Fibroblast of peridontal ligament (primary cell): ENCODE measurements at regions not wholly inside any gene's neighbourhood (a gene's known extent, or its start where the extent isn't known, plus 50 kb on each side); places are given as distances from the start of the nearest gene placed in this dataset.
"Not testable (repeated sequence)": the region's sequence is repeated elsewhere in the genome, so short reads cannot be mapped to it uniquely, and the experiment has no call there.

Source experiments
- DNase-seq: peaks from one replicate; pipeline ENCODE4 v3.0.0-alpha.2; 2010; ENCODE audit errors: extremely low read depth

DNA sequence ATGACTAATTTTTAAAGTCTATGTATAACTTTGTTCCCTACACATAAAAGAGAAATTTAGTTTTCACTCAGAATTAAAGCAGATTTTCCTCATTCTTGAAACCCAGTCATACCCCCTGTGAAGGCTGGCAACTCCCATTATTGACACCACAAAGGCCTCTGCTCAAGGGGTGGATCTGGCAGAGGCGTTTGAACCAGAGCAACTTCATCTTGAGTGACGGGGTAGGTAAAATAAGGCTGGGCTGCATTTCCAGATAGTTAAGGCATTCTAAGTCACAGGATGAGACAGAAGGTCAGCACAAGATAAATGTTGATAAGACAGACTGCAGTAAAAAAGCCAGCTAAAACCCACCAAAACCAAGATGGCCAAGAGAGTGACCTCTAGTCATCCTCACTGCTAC, 177.2 kb upstream of the OR13F1 start:
- no peak for DNase-seq

DNA sequence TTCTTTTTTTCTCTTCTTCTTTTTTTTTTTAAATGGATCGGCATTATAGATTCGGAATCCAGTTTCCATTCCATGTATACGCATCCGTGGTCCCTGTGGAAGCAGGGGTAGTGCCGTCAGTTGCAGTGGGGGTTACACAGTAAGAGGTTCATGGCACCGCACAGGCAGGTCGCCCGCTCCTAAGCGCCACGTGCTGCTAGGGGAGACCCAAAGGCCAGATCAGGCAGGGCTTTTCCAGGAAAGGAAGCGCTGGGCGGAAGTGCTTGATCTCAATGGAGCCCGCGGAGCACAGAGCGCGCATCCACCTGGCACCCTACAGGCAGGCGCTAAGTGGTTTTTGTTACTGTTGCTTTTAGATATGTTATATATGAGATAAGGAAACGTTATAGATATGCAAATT, 174.8 kb upstream of the OR13F1 start:
- no peak for DNase-seq

DNA sequence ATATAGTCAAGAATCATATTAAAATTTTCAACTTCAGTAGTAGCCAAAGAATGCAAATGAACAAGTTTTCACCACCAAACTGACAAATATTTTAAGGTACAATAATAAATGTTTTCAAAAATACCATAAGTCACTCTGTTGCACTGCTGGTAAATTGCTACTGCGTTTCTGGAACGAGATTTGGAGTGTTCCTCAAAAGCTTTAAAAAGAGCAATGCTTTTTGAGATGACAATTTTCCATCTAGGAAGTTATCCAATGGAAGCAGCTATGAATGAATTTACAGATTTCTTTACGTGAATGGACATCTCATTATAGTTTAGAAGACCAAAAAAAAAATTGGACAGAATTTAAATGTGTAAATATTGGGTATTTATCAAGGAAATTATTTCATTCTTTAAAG, 173.2 kb upstream of the OR13F1 start:
- no peak for DNase-seq

DNA sequence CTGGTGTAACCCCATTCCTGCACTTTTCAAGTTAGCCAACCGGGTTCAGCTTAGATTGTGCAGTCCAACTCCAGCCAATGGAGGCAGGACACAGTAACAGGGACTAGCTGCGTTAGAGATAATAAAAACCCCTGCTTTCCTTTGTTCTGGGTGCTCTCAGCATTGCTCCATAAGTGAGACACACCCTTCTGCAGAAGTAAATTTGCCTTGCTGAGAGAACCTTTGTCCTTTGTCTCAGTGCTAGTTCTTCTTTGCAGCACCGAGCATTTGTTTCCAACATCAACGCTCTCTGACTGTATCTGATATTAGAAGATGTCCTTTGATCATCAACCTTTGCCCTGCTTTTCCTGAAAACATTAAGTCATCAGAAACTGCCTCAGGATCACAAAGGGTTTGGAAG, 169.5 kb upstream of the OR13F1 start:
- DNase-seq = no peak

DNA sequence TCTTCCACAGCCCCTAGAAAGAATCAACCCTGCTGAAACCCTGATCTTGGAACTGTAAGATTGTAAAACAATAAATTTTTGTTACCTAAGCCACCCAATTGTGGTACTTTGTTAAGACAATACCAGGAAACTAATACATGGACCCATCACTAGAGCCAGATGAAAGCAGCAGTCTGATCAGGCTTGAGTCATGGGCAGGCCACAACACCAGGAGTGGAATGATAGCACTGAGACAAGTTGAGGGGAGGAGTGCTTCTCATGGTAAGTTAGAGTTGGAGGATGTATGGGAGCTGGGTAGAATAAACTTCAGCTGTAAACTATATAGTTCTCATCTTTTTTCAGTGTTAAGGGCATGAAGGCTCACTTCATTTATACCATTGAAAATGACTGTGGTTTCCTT, 164.4 kb upstream of the OR13F1 start:
- no peak for DNase-seq

DNA sequence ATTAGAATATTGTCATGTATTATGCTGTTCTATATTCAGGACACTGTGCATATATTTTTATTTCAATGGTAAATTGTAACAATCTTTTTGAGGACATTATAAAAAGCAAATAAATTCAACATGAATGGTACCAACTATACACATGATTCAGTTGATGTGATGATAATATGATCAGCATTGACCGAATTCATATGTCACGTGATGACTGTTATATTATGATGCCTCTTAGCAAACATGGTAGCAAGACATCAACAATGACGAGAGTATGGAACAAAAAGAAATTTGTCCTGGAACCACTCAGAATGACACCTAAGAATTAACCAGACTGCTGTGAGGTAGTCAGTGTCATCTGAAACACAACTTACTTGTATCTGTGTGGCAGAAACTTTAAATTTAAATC, 161.5 kb upstream of the OR13F1 start:
- DNase-seq = no peak

DNA sequence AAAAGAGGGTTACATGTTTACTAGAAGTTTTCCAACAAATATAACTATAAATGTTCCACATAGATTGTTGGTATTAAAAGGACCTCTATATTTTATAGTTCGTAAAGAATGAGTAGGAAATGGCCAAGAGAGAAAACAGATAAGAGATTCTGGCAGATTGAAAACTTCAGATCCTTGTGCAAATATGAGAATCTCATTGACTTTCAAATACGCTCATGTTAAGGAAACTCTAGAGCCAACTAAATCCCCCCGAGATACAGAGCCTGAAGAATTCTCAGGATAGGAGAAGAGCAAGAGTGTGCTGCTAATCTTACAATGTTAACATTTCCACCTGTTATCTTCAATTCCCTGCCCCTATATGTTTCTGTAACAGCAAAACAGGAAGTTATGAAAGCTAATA, 159.0 kb upstream of the OR13F1 start:
- no peak for DNase-seq

DNA sequence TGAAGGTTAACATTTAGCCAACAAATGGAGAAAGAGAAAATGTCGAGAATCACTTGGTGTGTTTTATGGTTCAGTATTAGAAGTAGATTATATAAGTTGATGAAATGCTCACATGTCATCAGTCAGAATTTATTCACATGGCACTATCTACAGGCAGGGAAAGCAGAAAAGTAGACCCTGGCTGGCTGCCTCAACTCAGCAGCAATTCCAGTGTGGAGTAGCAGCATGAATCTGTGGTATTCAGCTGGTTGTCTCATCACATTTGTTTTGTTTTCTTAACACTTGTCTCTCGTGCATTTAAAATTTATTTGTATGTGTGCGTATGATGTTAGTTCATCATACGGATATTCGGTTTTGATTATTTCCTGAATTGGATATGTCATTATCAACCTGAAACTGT, 153.5 kb upstream of the OR13F1 start:
- no peak for DNase-seq

DNA sequence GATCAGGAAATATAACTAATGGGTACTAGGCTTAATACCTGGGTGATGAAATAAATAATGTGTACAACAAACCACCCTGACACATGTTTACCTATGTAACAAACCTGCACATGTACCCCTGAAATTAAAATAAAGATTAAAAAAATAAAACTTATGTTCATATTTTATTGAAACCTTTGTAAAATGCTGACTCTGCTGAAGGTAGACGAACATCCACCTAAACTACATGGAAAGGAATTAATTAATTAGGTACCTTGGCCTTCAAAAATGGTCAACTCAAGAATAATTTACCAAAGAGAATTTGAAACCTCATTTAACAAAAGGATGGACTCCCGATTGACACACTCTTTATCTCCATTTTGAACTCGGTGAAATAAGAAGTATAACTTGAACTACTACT, 152.3 kb upstream of the OR13F1 start:
- DNase-seq = no peak

DNA sequence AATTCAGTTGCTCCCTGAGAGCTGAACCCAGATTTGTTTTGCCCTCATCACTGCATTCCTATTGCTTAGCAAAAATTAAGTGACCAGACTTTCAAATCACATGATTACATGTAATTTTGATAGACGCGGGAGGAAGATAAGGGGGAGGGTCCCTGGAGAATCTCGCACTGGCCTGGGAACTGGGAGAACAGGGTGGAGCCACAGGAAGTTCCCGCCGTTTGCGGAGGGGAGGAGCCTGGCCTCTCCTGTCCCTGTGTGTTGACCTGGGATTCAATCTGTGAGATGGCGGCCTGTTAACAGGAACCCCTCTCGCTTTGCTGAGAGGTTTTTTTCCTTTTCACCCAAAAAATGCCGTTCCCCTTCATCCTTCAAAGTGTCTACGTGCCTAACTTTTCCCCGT, 142.9 kb upstream of the OR13F1 start:
- DNase-seq = no peak

DNA sequence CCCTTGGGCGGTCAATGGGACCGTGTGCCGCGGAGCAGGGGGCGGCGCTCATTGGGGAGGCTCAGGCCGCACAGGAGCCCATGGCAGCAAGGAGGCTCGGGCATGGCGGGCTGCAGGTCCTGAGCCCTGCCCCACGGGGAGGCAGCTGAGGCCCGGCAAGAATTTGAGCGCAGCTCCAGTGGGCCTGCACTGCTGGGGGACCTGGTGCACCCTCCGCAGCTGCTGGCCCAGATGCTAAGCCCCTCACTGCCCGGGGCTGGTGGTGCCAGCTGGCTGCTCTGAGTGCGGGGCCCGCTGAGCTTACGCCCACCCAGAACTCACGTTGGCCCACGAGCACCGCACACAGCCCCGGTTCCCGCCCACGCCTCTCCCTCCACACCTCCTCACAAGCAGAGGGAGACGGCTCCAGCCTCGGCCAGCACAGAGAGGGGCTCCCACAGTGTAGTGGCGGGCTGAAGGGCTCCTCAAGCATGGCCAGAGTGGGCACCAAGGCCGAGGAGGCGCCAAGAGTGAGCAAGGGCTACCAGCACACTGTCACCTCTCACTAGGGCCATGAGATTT, 141.1 kb upstream of the OR13F1 start:
- DNase-seq = no peak

DNA sequence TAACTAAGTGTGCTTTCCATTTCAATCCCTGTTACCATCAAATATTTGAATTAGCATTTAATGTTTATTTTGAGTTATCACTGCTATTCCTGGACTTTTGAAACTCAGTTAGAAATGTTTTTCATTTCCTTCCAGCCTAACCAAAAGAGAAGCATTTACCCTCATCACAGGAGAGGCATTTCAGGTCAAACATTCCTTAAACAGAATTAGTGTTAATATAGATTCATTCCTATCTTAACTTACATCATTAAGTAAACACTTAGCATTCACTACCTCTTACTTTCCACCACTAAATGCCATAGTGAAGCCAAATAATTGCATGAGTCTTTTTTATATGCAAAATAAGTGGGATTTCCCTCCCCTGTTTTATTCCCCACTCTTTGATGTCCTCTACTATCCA, 136.6 kb upstream of the OR13F1 start:
- no peak for DNase-seq

DNA sequence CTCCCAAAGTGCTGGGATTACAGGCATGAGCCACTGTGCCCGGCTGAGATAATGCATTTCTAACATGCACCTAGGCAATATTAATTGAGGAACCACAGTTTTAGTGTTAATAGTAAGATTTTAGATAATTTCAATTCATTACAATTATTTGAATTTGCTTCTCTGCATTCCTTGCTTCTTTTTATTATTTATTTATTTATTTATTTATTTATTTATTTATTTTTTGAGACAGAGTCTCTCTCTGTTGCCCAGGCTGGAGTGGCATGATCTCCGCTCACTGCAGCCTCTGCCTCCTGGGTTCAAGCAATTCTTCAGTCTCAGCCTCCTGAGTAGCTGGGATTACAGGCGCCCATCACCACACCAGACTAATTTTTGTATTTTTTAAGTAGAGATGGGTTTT, 135.7 kb upstream of the OR13F1 start:
- DNase-seq = not testable (repeated sequence)

DNA sequence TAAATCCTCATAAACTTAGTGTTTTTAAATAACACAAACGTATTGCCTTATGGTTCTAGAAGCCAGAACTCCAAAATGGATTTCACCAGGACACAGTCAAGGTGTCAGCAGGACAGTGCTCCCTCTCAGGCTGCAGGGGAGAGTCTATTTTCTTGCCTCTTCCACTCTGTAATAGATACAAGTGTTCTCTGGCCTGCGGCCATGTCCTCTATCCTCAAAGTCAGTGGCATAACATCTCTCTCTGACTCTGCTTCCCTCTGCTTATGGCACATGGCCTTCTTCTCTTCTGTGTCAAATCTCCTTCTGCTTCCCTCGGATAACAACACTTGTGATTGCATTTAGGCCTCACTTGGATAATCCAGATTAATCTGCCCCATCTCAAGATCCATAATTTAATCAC, 129.4 kb upstream of the OR13F1 start:
- no peak for DNase-seq

DNA sequence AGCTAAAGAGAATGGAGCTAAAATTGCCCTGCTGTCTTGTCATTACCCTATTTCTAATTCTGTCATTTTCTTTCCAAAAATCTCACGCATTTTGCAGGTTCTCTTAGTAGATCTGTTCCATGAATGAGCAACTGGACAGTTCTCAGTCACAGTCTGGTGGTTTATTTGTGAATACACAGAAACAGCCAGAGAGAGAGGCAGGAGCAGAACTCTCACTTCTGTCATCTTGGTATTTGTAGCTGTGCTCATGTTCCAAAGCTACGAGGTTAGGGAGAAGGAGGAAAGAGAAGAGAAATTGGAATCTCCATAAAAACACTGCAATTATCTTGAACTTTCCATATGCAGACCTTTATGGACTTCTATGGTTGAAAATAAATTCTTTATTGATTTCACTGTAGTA, 118.0 kb upstream of the OR13F1 start:
- DNase-seq = no peak

DNA sequence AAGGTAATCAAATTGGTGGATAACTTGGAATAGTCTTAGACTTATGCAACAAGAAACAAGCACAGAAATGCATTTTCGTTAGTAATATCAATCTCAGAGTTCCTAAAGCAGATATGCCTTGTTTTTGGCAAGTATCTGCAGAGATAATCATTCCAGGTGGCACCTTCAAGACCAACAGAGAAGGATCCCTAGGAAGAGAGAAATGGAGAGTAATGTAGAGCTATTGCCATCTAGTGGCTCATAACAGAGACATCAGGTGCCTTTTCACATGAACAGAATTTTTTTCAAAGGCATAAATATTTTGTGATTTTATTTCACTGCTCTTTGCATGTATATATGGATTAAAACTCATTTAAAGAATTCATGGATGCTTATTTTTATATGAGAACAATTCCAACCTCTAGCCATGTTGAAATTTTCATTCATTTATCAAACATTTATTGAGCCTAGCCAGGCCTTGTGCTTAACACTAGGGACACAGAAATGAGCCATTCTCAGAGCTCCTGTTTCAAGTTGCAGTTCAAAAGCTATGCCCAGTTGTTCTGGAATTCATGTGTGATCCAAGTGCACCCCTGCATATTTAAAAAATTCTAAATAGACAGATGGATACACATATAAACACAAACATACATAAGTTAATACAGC, 117.5 kb upstream of the OR13F1 start:
- DNase-seq = peak; percentile 38

DNA sequence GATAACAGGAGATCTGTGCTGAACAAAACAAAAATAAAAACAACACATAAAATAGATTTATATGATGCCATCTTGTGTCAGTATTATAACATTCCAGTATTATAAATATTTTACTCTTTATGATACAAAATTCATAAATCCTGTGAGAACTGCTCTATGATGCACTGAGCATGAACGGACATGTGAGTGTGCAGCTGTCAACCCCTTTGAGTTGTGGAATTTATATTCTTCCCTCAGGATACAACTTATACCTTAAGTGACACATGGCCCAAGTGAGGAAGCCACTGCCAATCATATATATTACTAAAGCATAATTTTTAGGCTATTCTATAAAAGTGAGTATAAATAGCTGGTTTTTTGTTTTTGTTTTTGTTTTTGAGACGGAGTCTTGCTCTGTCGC, 116.0 kb upstream of the OR13F1 start:
- DNase-seq = no peak

DNA sequence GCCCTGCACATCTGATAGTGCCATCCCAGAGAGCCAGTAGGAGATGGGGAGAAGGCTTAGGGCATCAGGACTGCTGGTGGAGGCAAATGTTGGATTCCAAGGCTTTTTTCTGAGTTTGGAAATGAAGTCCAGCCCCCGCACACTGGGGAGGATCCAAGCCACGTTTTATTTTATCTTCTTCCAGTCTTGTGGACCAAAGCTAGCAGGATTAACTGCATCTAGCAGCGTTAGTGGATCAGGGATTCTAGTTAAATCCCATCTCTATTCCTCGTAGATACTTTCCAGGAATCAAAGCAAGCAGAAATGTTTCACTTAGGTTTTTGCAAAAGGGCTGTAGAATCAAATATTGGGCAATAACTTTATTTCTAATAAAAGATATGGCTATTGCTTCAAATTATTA, 114.7 kb upstream of the OR13F1 start:
- DNase-seq = no peak

DNA sequence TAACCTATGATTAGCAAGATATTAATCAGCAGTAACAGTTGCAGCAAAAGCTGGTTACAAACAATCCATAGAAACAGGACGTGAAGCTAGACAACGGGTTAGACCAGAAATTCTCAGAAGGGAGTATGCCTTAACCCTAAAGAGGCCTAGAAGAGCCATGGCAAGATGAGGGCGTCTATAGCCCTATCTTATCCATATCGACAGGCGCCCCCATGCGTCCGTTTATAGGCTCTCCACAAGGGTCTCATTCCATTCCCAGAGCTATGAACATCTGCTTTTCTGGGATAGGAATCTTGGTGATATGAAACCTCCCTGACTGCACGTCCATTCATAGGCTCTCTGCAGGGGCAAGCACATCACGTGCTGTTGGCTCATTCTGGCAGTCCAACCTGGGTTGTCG, 109.2 kb upstream of the OR13F1 start:
- DNase-seq = not testable (repeated sequence)

DNA sequence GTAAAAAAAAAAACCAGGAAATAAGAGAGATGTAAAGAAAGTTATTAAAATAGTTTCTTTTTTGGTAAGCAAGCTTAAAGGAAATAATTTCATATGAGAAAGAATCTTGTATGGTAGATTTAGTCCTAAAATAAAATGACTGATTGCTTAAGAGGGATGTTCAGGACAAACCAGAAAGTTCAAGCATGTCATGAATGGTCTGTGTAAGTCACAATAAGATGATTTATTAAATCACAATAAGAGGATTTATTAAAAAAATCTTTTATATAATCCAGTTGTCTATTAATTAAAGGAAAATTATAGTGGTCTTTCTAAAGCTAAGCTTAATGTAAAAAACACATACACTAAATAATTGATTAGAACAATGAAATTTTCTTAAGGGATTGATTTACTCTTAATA, 91.8 kb upstream of the OR13F1 start:
- no peak for DNase-seq

DNA sequence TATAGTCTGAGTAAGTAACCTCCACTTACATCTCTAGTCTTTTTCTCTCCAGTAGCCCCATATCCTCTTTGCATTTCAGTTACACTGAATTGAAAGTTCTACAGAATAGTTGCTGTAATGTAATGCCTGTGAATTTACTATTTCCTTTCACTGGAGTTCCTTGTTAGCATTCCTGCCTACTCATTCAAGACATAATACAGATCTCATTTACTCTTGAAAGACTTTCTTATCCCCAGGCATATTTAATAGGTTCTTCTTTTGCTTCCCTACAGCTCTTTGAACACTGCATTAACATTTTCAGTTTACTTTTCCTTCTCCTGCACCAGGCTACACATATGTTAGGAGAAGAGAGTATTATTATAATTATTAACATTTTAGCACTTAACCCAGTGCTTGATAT, 87.6 kb upstream of the OR13F1 start:
- DNase-seq = no peak

DNA sequence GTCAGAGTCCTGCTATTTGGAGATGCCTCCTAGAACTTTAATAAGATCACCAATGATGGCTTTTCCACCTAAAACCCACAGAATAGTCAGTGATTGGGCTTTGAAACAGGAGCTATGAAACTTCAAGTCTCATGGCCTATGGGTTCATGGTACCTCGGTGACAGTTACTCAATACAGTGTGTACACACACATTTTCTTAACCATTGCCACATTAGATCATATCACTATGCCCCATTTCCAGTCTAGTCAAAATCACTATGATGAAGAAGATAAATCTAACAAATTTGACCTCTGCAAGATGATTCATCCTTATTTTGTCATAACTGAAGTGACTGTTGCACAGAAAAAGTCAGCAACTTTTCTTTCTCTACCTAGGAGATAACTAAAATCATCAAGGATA, 86.8 kb upstream of the OR13F1 start:
- no peak for DNase-seq

DNA sequence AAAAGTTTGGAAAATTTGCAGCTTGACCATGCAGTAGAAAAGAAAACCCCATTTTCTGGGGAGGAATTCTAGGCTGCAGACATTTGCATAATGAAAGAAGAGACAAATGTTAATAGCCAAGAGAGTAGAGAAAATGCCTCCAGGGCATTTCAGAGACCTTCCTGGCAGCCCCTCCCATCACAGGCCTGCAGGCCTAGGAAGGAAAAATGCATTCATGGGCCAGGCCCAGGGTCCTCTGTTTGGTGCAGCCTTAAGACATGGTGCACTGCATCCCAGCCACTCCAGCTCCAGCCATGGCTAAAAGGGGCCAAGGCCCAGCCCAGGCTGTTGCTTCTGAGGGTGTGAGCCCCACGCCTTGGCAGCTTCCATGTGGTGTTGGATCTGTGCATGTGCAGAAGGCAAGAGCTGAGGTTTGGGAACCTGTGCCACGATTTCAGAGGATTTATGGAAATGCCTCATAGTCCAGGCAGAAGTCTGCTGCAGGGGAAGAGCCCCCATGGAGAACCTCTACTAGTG, 75.0 kb upstream of the OR13F1 start:
- no peak for DNase-seq

DNA sequence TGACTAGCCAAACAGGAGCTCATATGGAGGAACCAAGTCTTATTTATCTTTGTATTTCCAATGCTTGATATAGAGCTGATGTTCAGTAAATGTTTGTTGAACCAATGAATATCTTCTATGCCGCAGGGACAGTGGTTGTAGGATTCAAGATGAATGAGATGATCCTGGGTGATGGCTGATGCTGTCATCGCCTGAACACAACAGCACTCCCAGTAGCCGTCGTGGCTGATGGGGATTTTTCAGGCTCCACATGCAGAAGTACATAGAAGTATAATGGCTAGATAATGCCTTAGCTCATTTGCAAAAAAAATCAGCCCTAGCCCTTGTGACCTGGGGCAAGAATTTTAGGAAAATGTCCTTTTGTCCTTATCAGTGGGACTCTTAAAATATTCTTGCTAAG, 69.0 kb upstream of the OR13F1 start:
- no peak for DNase-seq
